ENCODE measurements at regions not wholly inside any gene's neighbourhood (a gene's known extent, or its start where the extent isn't known, plus 50 kb on each side); places are given as distances from the start of the nearest gene placed in this dataset.

DNA sequence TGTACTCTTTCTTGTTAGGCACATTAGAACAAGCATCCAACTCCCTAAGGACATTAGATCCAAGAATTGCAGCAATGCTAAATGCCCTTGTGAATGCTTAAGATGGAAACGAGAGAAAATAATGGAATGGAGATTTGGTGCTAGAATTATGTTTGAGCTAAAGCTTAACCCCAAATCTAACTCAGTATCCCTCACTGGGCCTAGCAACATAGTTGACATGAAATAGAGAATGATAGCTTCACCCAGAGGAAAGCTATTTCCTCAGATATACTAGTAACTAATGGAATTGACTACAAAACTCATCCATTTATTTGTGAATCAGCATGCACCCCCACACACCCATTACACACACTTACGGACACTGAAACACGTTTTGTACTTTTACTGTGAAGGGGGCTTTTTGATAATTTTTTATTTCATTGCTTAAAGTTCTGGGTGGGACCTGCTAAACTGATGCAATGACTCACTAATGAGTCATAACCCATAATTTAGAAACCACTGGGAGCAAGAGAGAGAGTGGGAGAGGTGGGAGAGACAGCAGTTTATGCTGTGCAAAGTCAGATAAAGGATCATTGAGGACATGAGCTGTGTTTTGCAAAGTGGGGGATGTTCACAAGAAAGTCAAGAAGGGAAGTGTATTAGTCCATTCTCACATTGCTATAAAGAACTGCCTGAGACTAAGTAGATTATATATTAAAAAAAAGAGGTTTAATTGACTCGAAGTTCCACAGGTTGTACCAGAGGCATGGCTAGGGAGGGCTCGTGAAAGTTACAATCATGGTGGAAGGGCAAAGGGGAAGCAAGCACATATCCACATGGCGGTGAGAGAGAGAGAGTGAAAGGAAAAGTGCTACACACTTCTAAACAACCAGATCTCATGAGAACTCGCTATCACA, 382.7 kb downstream of the SFMBT2 start:
- no peak for DNase-seq (ENCODE audit: low spot score)

GRCh38 chr10:7027237-7027912, 383.5 kb downstream of the SFMBT2 start:
- DNase-seq (ENCODE audit: low spot score), result no peak

DNA sequence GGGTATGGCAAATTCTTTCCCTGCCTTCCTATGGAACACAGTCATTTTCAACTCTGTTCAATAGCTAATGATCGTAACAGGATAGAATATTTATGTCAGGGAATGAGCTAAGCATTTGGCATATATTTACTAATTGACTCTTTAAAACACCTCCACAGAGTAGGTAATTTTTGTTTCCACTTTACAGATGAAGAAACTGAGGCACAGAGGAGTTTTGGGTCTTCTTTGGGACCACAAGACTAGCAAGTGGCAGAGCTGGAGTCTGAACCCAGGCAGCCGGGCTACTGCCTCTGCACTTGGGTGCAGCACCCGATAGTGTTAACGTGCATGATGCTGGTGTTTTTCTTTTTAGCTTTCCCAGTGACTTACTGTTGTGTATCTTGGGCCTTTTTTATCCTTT, 384.0 kb downstream of the SFMBT2 start:
- DNase-seq (ENCODE audit: low spot score), result no peak

DNA sequence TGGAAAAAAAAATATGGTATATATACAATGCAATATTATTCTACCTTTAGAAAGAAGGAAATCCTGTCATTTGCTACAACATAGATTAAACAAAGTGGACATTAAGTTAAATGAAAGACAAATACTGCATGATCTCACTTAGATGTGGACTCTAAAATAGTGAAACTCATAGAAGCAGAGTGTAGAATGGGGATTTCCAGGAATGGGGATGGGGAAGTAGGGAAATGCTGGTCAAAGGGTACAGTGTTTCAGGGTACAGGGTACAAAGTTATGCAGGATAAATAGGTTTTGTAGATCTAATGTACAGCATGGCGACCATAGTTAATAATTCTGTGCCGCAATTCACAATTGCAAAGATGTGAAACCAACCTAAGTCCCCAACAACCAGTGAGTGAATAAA, 385.5 kb downstream of the SFMBT2 start:
- no peak for DNase-seq (ENCODE audit: low spot score)

- DNase-seq (ENCODE audit: low spot score), result no peak
Observed at GRCh38 chr10:7015457-7015856, 395.4 kb downstream of the SFMBT2 start.

GRCh38 chr10:7014721-7015120, 396.1 kb downstream of the SFMBT2 start:
- no peak for DNase-seq (ENCODE audit: low spot score)

DNA sequence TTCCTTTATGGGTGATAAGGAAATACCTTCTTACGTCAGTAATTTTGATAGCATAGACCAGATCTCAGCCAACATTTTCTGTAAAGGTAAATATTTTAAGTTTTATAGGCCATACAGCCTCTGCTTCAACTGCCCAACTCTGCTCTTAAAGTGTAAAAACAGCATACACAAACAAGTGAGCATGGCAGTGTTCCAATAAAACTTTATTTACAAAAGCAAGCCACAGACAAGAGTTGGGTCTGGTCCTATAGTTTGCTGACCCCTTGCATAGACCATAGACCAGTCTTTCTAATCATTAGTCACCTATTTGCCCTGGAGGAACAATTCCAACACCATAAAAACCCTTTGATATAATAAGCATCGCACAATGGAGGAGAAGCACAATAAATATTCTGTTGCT, 398.8 kb downstream of the SFMBT2 start:
- DNase-seq (ENCODE audit: low spot score), result no peak

DNA sequence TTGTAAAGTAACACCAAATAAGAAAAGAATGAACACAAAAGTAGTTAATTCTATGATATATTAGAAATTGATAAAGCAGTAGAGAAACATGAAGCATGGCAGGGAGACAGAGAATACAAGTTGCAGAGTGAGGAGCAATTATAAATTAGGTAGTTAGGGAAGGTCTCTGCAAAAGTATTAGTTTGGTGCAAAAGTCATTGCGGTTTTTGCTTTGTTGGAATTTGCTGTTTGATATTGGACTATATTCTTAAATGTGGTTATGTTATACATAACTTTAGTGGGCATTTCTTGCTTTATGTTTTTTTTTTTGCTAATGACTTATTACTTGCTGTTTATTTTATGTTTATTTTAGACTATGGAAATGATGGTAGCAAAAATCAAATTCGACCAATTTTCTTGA, 402.2 kb downstream of the SFMBT2 start:
- no peak for DNase-seq (ENCODE audit: low spot score)

DNA sequence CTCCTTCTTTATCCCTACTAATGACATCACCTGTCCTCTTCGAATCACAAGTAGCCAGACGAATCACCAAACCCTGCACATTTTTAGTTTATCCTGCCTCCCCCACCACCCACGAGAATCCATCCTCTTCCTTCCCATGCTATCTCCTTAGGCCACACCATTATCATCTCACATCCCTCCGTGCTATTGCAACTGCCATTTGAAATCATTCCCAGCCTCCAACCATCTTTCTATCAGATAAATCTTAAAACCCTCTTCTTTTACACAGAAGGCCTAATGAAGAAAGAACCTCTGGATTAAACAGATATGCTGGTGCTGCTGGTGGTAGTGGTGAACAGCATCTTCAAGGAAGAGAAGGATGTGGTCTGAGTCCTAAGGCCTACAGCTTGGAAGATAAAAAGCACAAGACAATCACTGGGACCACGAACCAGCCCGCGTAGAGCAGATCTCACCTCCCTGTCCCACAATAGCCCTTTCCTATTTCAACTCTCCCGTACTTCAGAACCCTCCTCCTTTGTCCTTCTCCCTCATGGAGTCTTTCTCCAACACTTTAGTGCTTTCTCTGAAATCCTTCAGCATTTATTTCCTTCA, 403.1 kb downstream of the SFMBT2 start:
- DNase-seq (ENCODE audit: low spot score), result no peak

- no peak for DNase-seq (ENCODE audit: low spot score)
Observed at GRCh38 chr10:7006566-7006965, 404.3 kb downstream of the SFMBT2 start.

- DNase-seq (ENCODE audit: low spot score), result no peak
Observed at GRCh38 chr10:7003831-7004395, 406.9 kb downstream of the SFMBT2 start.

- no peak for DNase-seq (ENCODE audit: low spot score)
Observed at GRCh38 chr10:7000061-7000460, 410.8 kb downstream of the SFMBT2 start.

- no peak for DNase-seq (ENCODE audit: low spot score)
Observed at GRCh38 chr10:6999232-6999925, 411.5 kb downstream of the SFMBT2 start.

GRCh38 chr10:6997509-6997908, 413.3 kb downstream of the SFMBT2 start:
- no peak for DNase-seq (ENCODE audit: low spot score)

GRCh38 chr10:6996431-6996830, 414.4 kb downstream of the SFMBT2 start:
- no peak for DNase-seq (ENCODE audit: low spot score)

DNA sequence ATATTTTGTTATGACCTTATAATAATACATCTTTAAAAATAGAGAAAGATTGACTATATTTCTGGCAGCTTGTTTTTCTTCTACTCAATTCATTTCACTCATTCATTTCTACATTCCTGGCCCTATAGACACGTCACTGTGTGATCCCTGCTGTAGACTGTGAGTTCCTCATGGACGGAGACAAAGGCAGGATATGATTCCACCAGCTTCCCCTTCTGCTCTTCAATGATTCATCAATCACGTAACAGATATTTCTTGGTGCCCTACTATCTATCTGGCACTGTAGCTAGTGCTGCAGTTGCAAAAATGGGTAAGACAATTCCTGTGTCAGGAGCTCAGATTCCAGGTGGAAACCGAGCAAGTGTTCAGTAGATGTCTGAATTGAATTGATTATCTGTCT, 415.0 kb downstream of the SFMBT2 start:
- no peak for DNase-seq (ENCODE audit: low spot score)

DNA sequence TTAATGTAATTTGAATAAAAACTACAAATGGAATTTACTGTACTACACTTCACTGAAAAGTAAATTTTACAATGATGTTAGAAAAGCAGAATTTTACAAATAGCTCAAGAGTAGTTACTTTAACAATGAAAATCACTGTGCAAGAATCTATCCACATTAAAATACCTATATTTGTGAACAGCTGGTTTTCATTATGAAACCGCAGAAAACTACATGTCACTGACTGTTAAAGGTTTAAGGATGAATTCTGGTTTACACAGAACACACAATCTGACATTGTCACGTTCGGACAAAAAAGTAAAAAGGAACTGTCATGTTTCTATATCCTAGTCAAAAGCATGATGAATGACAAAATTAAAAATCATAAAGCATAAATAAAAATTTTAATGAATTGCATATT, 415.3 kb upstream of the PRKCQ start:
- DNase-seq (ENCODE audit: low spot score), result no peak

DNA sequence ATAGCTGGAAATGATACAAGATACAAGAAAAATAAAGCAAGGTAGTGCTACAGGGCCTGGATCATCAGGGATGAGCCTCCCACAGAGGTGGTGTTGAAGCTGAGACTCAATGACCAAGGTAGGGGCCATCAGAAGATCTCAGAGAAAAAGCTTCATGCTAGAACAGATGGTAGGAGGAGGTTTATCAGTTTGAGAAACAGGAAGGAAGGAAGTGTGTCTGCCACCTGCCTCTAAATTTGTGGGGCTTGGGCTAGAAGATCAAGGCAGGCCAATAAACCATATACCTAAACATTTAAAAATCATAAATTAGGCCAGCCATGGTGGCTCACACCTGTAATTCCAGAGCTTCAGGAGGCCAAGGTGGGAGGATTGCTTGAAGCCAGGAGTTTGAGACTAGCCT, 410.8 kb upstream of the PRKCQ start:
- DNase-seq (ENCODE audit: low spot score), result no peak

DNA sequence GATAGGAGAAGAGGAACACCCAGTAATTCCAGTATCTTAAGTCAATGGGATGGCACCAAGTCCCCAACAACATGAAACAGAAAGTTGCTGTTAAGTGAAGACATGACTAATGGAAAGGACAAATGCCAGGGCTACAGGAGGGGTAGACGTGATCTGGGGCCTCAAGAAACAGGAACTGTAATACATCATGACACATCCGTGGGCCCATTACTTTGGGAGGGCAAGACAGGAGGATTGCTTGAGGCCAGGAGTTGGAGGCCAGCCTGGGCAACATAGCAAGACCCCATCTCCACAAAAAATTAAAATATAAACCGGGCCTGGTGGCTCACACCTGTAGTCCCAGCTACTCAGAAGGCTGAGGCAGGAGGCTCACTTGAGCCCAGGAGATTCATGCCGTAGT, 408.6 kb upstream of the PRKCQ start:
- DNase-seq (ENCODE audit: low spot score), result no peak

GRCh38 chr10:6987536-6987945, 407.5 kb upstream of the PRKCQ start:
- no peak for DNase-seq (ENCODE audit: low spot score)

DNA sequence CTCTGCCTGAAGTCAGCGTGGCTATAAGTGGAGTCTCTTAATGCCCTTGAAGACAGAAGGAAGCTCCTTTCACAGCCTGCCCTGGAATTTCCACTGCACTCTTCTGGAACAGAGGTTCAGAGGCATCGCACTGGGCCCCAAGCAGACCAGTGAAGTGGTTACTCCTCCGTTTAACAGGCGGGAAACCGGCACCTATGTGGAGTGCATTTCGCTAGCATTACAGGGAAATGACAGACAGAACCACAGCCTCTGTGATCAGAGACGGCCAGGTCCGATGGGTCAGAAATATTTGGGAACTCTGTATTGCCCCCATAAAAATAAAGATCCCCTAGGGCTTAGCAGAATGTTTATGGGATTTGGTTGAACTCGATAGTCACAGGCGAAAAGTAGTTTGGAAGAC, 406.9 kb upstream of the PRKCQ start:
- DNase-seq (ENCODE audit: low spot score), result no peak

- DNase-seq (ENCODE audit: low spot score), result no peak
Observed at GRCh38 chr10:6985644-6986043, 405.6 kb upstream of the PRKCQ start.
